AG09309 (cell line): ENCODE measurements at regions not wholly inside any gene's neighbourhood (a gene's known extent, or its start where the extent isn't known, plus 50 kb on each side); places are given as distances from the start of the nearest gene placed in this dataset.
A peak's percentile ranks its signal among the peaks of the same experiment; 100 is the strongest.

Source experiments
- DNase-seq: peaks from one replicate; pipeline ENCODE4 v3.0.0-alpha.2; 2010; ENCODE audit warnings: low read depth
- H3K4me3 ChIP-seq: 2 replicates; pipeline ENCODE4 v1.5.1; 2011; ENCODE audit warnings: mild to moderate bottlenecking, low read depth, low read length, moderate library complexity; ENCODE audit not compliant: control insufficient read depth
- CTCF ChIP-seq: IDR thresholded peaks from 2 replicates; pipeline ENCODE4 v1.5.1; 2011; ENCODE audit warnings: mild to moderate bottlenecking, low read depth, low read length, inconsistent platforms; ENCODE audit not compliant: insufficient read depth, control insufficient read depth; ENCODE audit errors: missing control alignments

GRCh38 chr14:26984311-26985177 is 386.7 kb upstream of the NOVA1 start:
- no peak overlapping the region for H3K4me3 ChIP-seq
- no peak for DNase-seq
- TF ChIP-seq CTCF: peak; percentile 60

GRCh38 chr14:26987744-26988363 is 390.0 kb upstream of the NOVA1 start:
- no peak overlapping the region for H3K4me3 ChIP-seq
- no peak for DNase-seq
- TF ChIP-seq CTCF: no peak

- DNase-seq: no peak
- H3K4me3 ChIP-seq: no peak overlapping the region
- TF ChIP-seq CTCF: no peak
These were observed 393.1 kb upstream of the NOVA1 start for GRCh38 chr14:26990946-26991345.

- no peak for DNase-seq
- TF ChIP-seq CTCF: no peak
- H3K4me3 ChIP-seq: no peak overlapping the region
These were observed 394.7 kb upstream of the NOVA1 start for GRCh38 chr14:26992403-26993115.

- no peak for DNase-seq
- TF ChIP-seq CTCF: no peak
These were observed 395.7 kb upstream of the NOVA1 start for GRCh38 chr14:26993556-26993955.

GRCh38 chr14:26995301-26995700 is 397.5 kb upstream of the NOVA1 start:
- no peak overlapping the region for H3K4me3 ChIP-seq
- TF ChIP-seq CTCF: no peak
- no peak for DNase-seq

More at GRCh38 chr14:26993556-26993955, 395.7 kb upstream of the NOVA1 start:
- no peak overlapping the region for H3K4me3 ChIP-seq
